ENCODE measurements at regions not wholly inside any gene's neighbourhood (a gene's known extent, or its start where the extent isn't known, plus 50 kb on each side); places are given as distances from the start of the nearest gene placed in this dataset.

GRCh38 chr10:57818522-57818921, 449.2 kb downstream of the IPMK start:
- H3K27me3 ChIP-seq (ENCODE audit: control insufficient read depth, insufficient read depth, low read length), result no peaks in the 10 kb centered on the region
- no peak overlapping the region for H3K4me3 ChIP-seq (ENCODE audit: low read length)
- no peak overlapping the region for H3K9ac ChIP-seq (ENCODE audit: low read length)
- no peaks in the 10 kb centered on the region for H3K36me3 ChIP-seq (ENCODE audit: control insufficient read depth, insufficient read depth, low read length)
- H3K4me1 ChIP-seq (ENCODE audit: control insufficient read depth, insufficient read depth, low read length), result no peaks in the 10 kb centered on the region
- H3K27ac ChIP-seq (ENCODE audit: low read depth, low read length), result no peak overlapping the region

- H3K4me1 ChIP-seq (ENCODE audit: control insufficient read depth, insufficient read depth, low read length), result no peaks in the 10 kb centered on the region
- H3K9ac ChIP-seq (ENCODE audit: low read length), result no peak overlapping the region
- H3K4me3 ChIP-seq (ENCODE audit: low read length), result no peak overlapping the region
- no peak overlapping the region for H3K27ac ChIP-seq (ENCODE audit: low read depth, low read length)
- no peaks in the 10 kb centered on the region for H3K36me3 ChIP-seq (ENCODE audit: control insufficient read depth, insufficient read depth, low read length)
- no peaks in the 10 kb centered on the region for H3K27me3 ChIP-seq (ENCODE audit: control insufficient read depth, insufficient read depth, low read length)
Observed at GRCh38 chr10:57817741-57818140, 450.0 kb downstream of the IPMK start.

DNA sequence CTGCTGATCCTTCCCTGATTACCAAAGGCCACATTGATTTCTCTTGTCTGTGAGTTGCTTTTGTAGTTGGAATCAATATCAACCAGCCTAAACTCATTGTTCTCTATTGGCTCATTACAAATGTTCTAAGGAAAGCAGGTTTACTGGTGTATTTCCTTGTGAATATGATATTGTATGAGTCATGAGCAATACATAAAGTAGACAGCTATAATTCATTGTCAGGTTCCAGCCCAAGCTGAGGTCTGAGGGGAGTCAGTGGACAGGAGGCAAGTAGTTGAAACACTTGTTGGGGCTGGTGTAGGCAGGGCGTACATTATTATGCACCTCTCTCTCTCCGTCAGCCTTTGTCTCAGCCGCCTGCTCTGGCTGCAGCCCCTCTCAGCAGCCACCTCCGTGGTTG, 451.7 kb downstream of the IPMK start:
- no peak overlapping the region for H3K27ac ChIP-seq (ENCODE audit: low read depth, low read length)
- H3K36me3 ChIP-seq (ENCODE audit: control insufficient read depth, insufficient read depth, low read length), result no peaks in the 10 kb centered on the region

DNA sequence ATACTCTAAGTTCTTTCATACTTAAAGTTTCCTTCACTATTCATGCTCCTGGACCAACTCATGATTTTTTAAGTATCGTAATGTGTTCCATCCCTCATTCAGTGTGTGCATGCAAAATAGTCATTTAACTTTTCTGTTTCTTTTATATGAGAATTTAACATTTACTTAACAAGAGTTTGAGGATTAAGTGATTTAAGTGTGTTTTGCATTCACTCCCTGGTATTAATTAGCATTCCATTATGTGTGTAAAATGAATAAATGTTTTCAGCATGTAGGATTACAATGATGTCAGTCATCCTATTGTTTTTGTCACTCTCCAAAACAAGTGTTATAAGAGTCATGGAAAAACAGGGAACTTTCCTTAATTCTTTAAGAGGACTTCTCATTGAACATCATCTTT, 457.7 kb downstream of the IPMK start:
- no peak overlapping the region for H3K27ac ChIP-seq (ENCODE audit: low read depth, low read length)
- no peak overlapping the region for H3K9ac ChIP-seq (ENCODE audit: low read length)
- no peaks in the 10 kb centered on the region for H3K27me3 ChIP-seq (ENCODE audit: control insufficient read depth, insufficient read depth, low read length)
- no peaks in the 10 kb centered on the region for H3K4me1 ChIP-seq (ENCODE audit: control insufficient read depth, insufficient read depth, low read length)
- H3K4me3 ChIP-seq (ENCODE audit: low read length), result no peak overlapping the region
- H3K36me3 ChIP-seq (ENCODE audit: control insufficient read depth, insufficient read depth, low read length), result no peaks in the 10 kb centered on the region

More for the DNA sequence above, 451.7 kb downstream of the IPMK start:
- H3K4me1 ChIP-seq (ENCODE audit: control insufficient read depth, insufficient read depth, low read length), result no peaks in the 10 kb centered on the region
- H3K27me3 ChIP-seq (ENCODE audit: control insufficient read depth, insufficient read depth, low read length), result no peaks in the 10 kb centered on the region
- H3K4me3 ChIP-seq (ENCODE audit: low read length), result no peak overlapping the region
- H3K9ac ChIP-seq (ENCODE audit: low read length), result no peak overlapping the region

- H3K4me1 ChIP-seq (ENCODE audit: control insufficient read depth, insufficient read depth, low read length), result no peaks in the 10 kb centered on the region
- H3K27ac ChIP-seq (ENCODE audit: low read depth, low read length), result no peak overlapping the region
- H3K36me3 ChIP-seq (ENCODE audit: control insufficient read depth, insufficient read depth, low read length), result no peaks in the 10 kb centered on the region
- H3K27me3 ChIP-seq (ENCODE audit: control insufficient read depth, insufficient read depth, low read length), result no peaks in the 10 kb centered on the region
- H3K9ac ChIP-seq (ENCODE audit: low read length), result no peak overlapping the region
- no peak overlapping the region for H3K4me3 ChIP-seq (ENCODE audit: low read length)
Observed at GRCh38 chr10:57807906-57808305, 459.8 kb downstream of the IPMK start.

DNA sequence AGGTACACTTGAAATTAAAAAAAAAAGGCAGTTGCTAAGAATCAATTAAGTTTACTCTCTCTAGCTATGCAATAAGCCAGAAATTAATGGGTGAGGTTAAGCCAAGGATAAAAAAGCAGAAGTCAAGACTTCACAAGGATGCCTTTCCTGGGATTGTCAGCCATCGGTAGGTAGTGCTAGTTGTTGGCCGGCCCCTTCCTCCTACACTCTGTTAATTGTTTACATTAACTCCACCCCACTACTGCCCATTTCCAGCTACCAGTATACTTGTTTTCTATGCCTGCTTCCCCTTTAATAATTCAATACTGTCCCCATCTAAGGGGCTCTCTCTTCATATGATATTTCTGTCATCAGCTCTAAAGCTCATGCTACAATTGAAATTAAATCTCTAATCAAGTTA, 461.0 kb downstream of the IPMK start:
- Histone ChIP-seq H3K4me3 (ENCODE audit: low read length) (no peak overlapping the region), H3K27me3 (ENCODE audit: control insufficient read depth, insufficient read depth, low read length) (no peaks in the 10 kb centered on the region), H3K27ac (ENCODE audit: low read depth, low read length) (no peak overlapping the region), H3K4me1 (ENCODE audit: control insufficient read depth, insufficient read depth, low read length) (no peaks in the 10 kb centered on the region), H3K36me3 (ENCODE audit: control insufficient read depth, insufficient read depth, low read length) (no peaks in the 10 kb centered on the region), H3K9ac (ENCODE audit: low read length) (no peak overlapping the region)

DNA sequence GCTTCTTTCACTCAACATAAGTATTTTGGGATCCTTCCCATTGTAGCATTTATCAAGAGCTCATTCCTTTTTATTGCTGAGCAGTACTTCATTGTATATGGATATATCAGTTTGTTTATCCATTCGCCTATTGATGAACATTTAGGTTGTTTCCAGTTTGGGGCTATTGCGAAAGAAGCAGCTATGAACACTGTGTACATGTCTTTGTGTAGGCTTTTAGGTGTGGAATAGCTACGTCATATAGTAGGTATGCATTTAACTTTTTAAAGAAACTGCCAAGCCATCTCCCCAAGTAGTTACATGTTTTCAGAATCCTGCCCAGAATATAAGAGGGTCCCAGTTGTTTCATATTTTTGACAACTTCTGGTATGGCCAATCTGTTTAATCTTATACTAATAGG, 468.1 kb downstream of the IPMK start:
- no peak overlapping the region for H3K27ac ChIP-seq (ENCODE audit: low read depth, low read length)
- H3K9ac ChIP-seq (ENCODE audit: low read length), result no peak overlapping the region
- H3K4me3 ChIP-seq (ENCODE audit: low read length), result no peak overlapping the region
- no peaks in the 10 kb centered on the region for H3K36me3 ChIP-seq (ENCODE audit: control insufficient read depth, insufficient read depth, low read length)
- H3K4me1 ChIP-seq (ENCODE audit: control insufficient read depth, insufficient read depth, low read length), result no peaks in the 10 kb centered on the region
- no peaks in the 10 kb centered on the region for H3K27me3 ChIP-seq (ENCODE audit: control insufficient read depth, insufficient read depth, low read length)

- no peaks in the 10 kb centered on the region for H3K4me1 ChIP-seq (ENCODE audit: control insufficient read depth, insufficient read depth, low read length)
- H3K36me3 ChIP-seq (ENCODE audit: control insufficient read depth, insufficient read depth, low read length), result no peaks in the 10 kb centered on the region
- H3K9ac ChIP-seq (ENCODE audit: low read length), result no peak overlapping the region
- H3K27ac ChIP-seq (ENCODE audit: low read depth, low read length), result no peak overlapping the region
- H3K4me3 ChIP-seq (ENCODE audit: low read length), result no peak overlapping the region
- H3K27me3 ChIP-seq (ENCODE audit: control insufficient read depth, insufficient read depth, low read length), result no peaks in the 10 kb centered on the region
Observed at GRCh38 chr10:57798830-57799229, 468.9 kb downstream of the IPMK start.

GRCh38 chr10:57791546-57791945, 476.1 kb downstream of the IPMK start:
- Histone ChIP-seq H3K27ac (ENCODE audit: low read depth, low read length) (no peak overlapping the region), H3K36me3 (ENCODE audit: control insufficient read depth, insufficient read depth, low read length) (no peaks in the 10 kb centered on the region), H3K4me3 (ENCODE audit: low read length) (no peak overlapping the region), H3K27me3 (ENCODE audit: control insufficient read depth, insufficient read depth, low read length) (no peaks in the 10 kb centered on the region), H3K4me1 (ENCODE audit: control insufficient read depth, insufficient read depth, low read length) (no peaks in the 10 kb centered on the region), H3K9ac (ENCODE audit: low read length) (no peak overlapping the region)

DNA sequence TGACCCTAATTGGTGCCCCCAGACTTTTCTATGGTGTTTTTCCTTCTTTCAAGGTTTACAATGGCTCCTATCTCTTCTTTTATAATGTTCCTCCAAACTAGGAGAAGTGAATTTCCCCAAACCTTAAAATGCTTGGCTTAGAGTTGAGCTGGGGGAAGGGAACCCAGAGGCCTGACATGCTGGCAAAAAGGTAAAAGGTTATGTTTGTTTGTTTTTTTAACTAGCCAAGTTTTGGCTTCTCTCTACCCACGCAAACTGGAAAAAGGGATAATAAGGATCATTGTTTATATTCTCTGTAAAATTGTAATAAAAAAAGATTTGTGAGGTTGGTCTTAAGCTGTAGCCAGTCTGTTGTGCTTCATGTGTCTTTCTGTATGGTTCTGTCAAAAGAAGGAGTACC, 477.0 kb downstream of the IPMK start:
- H3K4me1 ChIP-seq (ENCODE audit: control insufficient read depth, insufficient read depth, low read length), result no peaks in the 10 kb centered on the region
- no peak overlapping the region for H3K27ac ChIP-seq (ENCODE audit: low read depth, low read length)
- no peaks in the 10 kb centered on the region for H3K36me3 ChIP-seq (ENCODE audit: control insufficient read depth, insufficient read depth, low read length)
- H3K27me3 ChIP-seq (ENCODE audit: control insufficient read depth, insufficient read depth, low read length), result no peaks in the 10 kb centered on the region
- no peak overlapping the region for H3K4me3 ChIP-seq (ENCODE audit: low read length)
- no peak overlapping the region for H3K9ac ChIP-seq (ENCODE audit: low read length)

DNA sequence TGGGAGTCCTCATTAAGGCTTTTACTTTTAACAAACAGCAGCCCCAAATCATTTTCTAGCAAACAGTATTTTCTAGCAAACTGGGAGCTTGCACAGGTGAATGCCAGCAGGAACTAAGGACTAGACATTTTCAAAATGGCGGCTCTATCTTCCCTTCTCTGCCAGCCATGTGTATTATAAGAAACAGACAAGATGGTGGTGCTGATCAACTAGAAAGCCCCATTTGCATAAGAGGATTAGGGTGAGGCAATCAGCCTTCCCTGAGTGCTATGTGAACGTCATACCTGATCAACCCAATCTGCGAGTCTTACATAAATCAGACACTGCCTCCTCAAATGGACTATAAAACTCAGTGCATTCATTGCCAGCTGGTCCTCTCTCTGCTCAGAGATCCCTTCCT, 479.6 kb downstream of the IPMK start:
- Histone ChIP-seq H3K9ac (ENCODE audit: low read length) (no peak overlapping the region), H3K27me3 (ENCODE audit: control insufficient read depth, insufficient read depth, low read length) (no peaks in the 10 kb centered on the region), H3K36me3 (ENCODE audit: control insufficient read depth, insufficient read depth, low read length) (no peaks in the 10 kb centered on the region), H3K27ac (ENCODE audit: low read depth, low read length) (no peak overlapping the region), H3K4me1 (ENCODE audit: control insufficient read depth, insufficient read depth, low read length) (no peaks in the 10 kb centered on the region), H3K4me3 (ENCODE audit: low read length) (no peak overlapping the region)

DNA sequence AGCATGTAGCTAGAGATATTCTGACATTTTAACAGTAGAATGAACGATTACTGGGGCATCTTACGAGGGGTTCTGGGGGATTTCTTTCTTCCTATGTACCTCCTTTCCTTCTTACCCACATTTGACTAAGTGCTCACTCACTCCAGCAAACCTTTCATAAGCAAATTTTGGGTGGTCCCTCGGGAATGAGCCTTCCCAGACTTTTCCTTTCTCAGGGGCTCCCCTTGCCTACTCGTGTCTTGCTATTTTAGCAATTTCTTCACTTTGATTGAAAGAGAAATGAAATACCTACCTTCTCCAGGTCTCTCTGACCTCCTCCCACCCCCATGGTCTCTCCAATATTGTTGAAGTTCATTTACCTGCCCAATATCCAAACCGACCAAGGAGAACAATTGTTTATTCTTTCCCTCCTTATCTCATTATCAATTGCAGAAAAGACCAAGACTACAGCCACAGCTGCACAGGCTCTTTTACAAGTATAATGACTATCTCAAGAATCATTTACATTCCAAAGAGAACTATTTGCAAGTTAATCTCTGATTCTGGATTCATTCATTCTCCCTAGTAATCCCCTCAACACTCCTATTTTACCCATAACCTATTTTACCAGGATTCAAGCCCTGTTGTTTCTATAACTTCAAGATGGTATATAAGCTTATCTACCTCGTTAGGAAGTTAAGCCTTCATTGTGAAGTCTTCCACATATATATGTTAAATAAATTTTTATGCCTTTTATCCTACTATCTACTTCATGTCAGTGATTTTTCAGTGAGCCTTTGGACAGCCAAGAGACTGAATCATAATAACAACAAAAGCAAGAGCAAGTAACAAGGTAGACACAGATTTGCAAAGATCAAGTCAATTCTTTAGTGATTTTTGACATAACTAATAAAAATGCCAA, 480.6 kb downstream of the IPMK start:
- Histone ChIP-seq H3K4me3 (ENCODE audit: low read length) (no peak overlapping the region), H3K36me3 (ENCODE audit: control insufficient read depth, insufficient read depth, low read length) (no peaks in the 10 kb centered on the region), H3K27ac (ENCODE audit: low read depth, low read length) (no peak overlapping the region), H3K9ac (ENCODE audit: low read length) (no peak overlapping the region), H3K27me3 (ENCODE audit: control insufficient read depth, insufficient read depth, low read length) (no peaks in the 10 kb centered on the region), H3K4me1 (ENCODE audit: control insufficient read depth, insufficient read depth, low read length) (no peaks in the 10 kb centered on the region)

DNA sequence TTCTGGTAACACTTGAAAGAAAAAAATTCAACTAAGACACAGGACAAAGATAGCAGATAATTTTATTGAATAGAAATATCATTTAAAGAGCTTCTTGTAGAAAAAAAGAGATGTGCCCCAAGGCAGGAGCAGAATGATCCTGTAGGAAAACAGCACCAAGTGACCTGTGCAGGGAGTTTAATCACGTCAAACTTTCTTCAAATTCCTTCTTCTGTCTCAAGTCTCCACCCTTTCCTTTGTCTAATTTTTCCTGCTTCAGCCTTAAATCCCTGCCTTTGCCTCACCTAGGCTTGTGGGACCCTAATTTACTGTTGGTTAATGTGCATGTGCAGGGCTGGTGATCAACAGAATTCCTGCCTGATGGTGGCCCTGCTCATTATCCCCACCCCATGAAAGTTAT, 481.4 kb downstream of the IPMK start:
- H3K27ac ChIP-seq (ENCODE audit: low read depth, low read length), result no peak overlapping the region
- no peak overlapping the region for H3K4me3 ChIP-seq (ENCODE audit: low read length)
- no peaks in the 10 kb centered on the region for H3K36me3 ChIP-seq (ENCODE audit: control insufficient read depth, insufficient read depth, low read length)
- no peaks in the 10 kb centered on the region for H3K27me3 ChIP-seq (ENCODE audit: control insufficient read depth, insufficient read depth, low read length)
- H3K9ac ChIP-seq (ENCODE audit: low read length), result no peak overlapping the region
- no peaks in the 10 kb centered on the region for H3K4me1 ChIP-seq (ENCODE audit: control insufficient read depth, insufficient read depth, low read length)

All from rectal smooth muscle tissue (tissue), 1 donor.